ENCODE measurements at regions not wholly inside any gene's neighbourhood (a gene's known extent, or its start where the extent isn't known, plus 50 kb on each side); places are given as distances from the start of the nearest gene placed in this dataset.

DNA sequence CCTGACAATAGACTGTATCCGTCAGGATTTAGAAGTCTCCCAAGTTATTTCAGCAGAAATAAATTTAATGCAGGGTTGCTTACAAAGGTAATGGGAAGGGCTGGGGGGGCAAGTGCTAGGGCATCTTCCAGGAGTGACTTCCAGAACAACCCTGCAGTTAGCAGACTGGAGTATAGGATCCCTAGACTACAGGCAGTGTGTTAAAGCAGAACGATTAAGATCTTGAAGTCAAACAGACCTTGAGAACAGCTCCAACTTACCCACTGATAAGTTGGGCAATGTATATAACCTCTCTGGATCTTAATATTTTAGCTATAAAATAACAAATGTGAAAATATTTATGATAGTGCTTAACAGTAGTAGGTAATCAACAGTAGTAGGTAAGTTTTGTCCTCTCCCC, 113.6 kb upstream of the LIFR start:
- H2BK5ac ChIP-seq (ENCODE audit: low read depth, low read length): no peak overlapping the region
- H3K23ac ChIP-seq (ENCODE audit: insufficient read length): no peak overlapping the region
- H2AK5ac ChIP-seq (ENCODE audit: low read depth, low read length): no peak overlapping the region
- H3K9me3 ChIP-seq (ENCODE audit: insufficient read depth in 2 of 2, low read depth in 1 of 2, low read length in 1 of 2): no peaks in the 10 kb centered on the region
- no peak for DNase-seq (ENCODE audit: low read depth in 1 of 2, low spot score in 2 of 2)
- no peak overlapping the region for H3K14ac ChIP-seq (ENCODE audit: insufficient read length)
- no peak overlapping the region for H3K27ac ChIP-seq (ENCODE audit: low read depth, low read length)
- TF ChIP-seq ATF2 (IDR thresholded peaks at IDR 0.05; ENCODE audit: low read length) (no peak), USF2 (IDR thresholded peaks at IDR 0.05; ENCODE audit: low read length) (no peak), GTF2F1 (IDR thresholded peaks at IDR 0.05; ENCODE audit: borderline replicate concordance, low read depth, low read length) (no peak)
- H3K79me1 ChIP-seq (ENCODE audit: low read depth, low read length): no peaks in the 10 kb centered on the region
- H3K36me3 ChIP-seq (ENCODE audit: control insufficient read depth in 2 of 4, insufficient read depth in 4 of 4, low read length in 3 of 4): no peaks in the 10 kb centered on the region
- H2AFZ ChIP-seq (ENCODE audit: low read length): no peak overlapping the region
- H3K18ac ChIP-seq (ENCODE audit: extremely low read depth, low read length): no peak overlapping the region
- H4K8ac ChIP-seq (ENCODE audit: extremely low read depth, insufficient read depth, low read length): no peak overlapping the region
- H3K4me3 ChIP-seq (ENCODE audit: extremely low read depth in 1 of 4, insufficient read depth in 2 of 4, low read depth in 3 of 4, low read length in 4 of 4): no peak overlapping the region
- H4K20me1 ChIP-seq (replicated peaks in 1 of 2; ENCODE audit: control insufficient read depth in 1 of 2, insufficient read depth in 2 of 2, low read length in 2 of 2): no peaks in the 10 kb centered on the region
- ChIA-PET CTCF (ENCODE audit: partially characterized antibody) (interaction anchor here (0.5 to 3.0 kb wide), 9 partner anchors 13 to 255 kb away, joined by 3 to 19 read pairs (median 4); no protein-coding TSS in a partner anchor), POLR2A (ENCODE audit: partially characterized antibody) (no interaction called here)
- no peaks in the 10 kb centered on the region for H3K79me2 ChIP-seq (ENCODE audit: control insufficient read depth in 1 of 2, insufficient read depth in 2 of 2, low read length in 2 of 2)
- no peak for FAIRE-seq
- H3K27me3 ChIP-seq (replicated peaks in 1 of 4; ENCODE audit: control insufficient read depth in 3 of 4, extremely low read depth in 1 of 4, insufficient read depth in 3 of 4, low read length in 3 of 4): no peaks in the 10 kb centered on the region
- H3K4ac ChIP-seq (replicated peaks; ENCODE audit: insufficient read length, low read depth, low read length): no peak overlapping the region
- no peak overlapping the region for H2BK20ac ChIP-seq (ENCODE audit: low read length)
- H2BK15ac ChIP-seq (ENCODE audit: low read length): no peak overlapping the region
- no peak overlapping the region for H4K5ac ChIP-seq (ENCODE audit: insufficient read length, low read depth, low read length)
- no peak overlapping the region for H3K56ac ChIP-seq (replicated peaks; ENCODE audit: insufficient read length, low read depth, low read length)
- WGBS, 2 experiments (ENCODE audit: extremely low coverage in 1 of 2, insufficient coverage in 1 of 2, insufficient read length in 1 of 2, insufficient replicate concordance in 2 of 2, low coverage in 1 of 2, low lambda C conversion rate in 2 of 2, missing lambda C conversion rate in 1 of 2): 91% methylated on average over 2 of the region's 2 CpGs; no CpG with 5 or more reads in 1 of the 2 experiments
- no peak overlapping the region for H3K9ac ChIP-seq (replicated peaks in 1 of 4; ENCODE audit: extremely low read depth in 1 of 4, low read depth in 3 of 4, low read length in 3 of 4)
- H4K91ac ChIP-seq (replicated peaks; ENCODE audit: insufficient read length, low read length): no peak overlapping the region
- H3K4me2 ChIP-seq (ENCODE audit: insufficient read depth in 1 of 2, low read depth in 2 of 2, low read length in 2 of 2): no peak overlapping the region
- H2BK12ac ChIP-seq (ENCODE audit: low read depth, low read length): no peak overlapping the region
- H3K4me1 ChIP-seq (replicated peaks in 1 of 4; ENCODE audit: control insufficient read depth in 3 of 4, insufficient read depth in 4 of 4, low read length in 3 of 4): no peaks in the 10 kb centered on the region
- H2BK120ac ChIP-seq (replicated peaks; ENCODE audit: low read depth, low read length): no peak overlapping the region
- no peaks in the 10 kb centered on the region for H3K23me2 ChIP-seq (ENCODE audit: low read depth, low read length)

Measured in H1 (cell line).